ENCODE measurements at regions not wholly inside any gene's neighbourhood (a gene's known extent, or its start where the extent isn't known, plus 50 kb on each side); places are given as distances from the start of the nearest gene placed in this dataset.
A peak's percentile ranks its signal among the peaks of the same experiment; 100 is the strongest.
"Not testable (repeated sequence)": the region's sequence is repeated elsewhere in the genome, so short reads cannot be mapped to it uniquely, and the experiment has no call there.

DNA sequence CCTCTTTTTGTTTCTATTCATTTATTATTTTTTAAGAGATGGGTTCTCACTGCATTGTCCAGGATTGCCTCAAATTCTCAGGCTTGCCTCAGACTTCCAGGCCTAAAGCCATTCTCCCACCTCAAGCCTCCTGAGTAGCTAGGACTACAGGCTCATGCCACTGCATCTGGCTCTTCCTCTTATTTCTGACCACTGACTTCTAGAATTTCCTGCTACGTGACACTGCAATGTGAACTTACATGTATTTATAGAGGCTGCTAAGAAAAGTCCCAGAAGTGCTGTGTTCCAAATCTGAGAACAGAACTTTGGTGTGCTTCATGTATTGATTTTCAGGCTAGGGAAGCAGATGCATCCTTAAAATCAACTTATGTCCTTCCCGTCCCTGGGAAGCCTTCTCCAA lies 407.4 kb downstream of the RSL24D1 start:
- ChIA-PET CTCF (interaction anchor here (1.3 kb wide), 1 partner anchor 15 kb away, joined by 5 read pairs; no protein-coding TSS in a partner anchor), POLR2A (no interaction called here)
- Histone ChIP-seq H3K27ac (ENCODE audit: insufficient read depth in 1 of 2, low read depth in 1 of 2, low read length in 2 of 2, poor library complexity in 1 of 2, severe bottlenecking in 2 of 2) (peak overlapping the region in 1 of 2 experiments; percentile 25), H3K4me3 (ENCODE audit: control insufficient read depth in 1 of 7, extremely low read depth in 1 of 7, insufficient read depth in 4 of 7, low read depth in 2 of 7, low read length in 6 of 7) (no peak overlapping the region), H3K9me3 (ENCODE audit: control extremely low read depth in 1 of 5, control insufficient read depth in 4 of 5, insufficient read depth in 2 of 5, low read depth in 1 of 5, low read length in 4 of 5) (no peaks in the 10 kb centered on the region), H3K27me3 (replicated peaks in 2 of 5; ENCODE audit: control insufficient read depth in 4 of 5, insufficient read depth in 5 of 5, low read length in 4 of 5) (no peaks in the 10 kb centered on the region), H3K36me3 (ENCODE audit: control insufficient read depth in 4 of 4, insufficient read depth in 4 of 4, low read length in 3 of 4) (no peaks in the 10 kb centered on the region), H3K4me1 (ENCODE audit: control extremely low read depth in 1 of 4, control insufficient read depth in 4 of 4, insufficient read depth in 4 of 4, low read length in 3 of 4) (peaks cover 3 to 20% (median 10%) of the 10 kb centered on the region in 4 experiments)
- DNase-seq: peak; percentile 6 to 61 (median 57)
- WGBS (ENCODE audit: insufficient coverage): no CpG with 5 or more reads among the region's 2 CpGs

DNA sequence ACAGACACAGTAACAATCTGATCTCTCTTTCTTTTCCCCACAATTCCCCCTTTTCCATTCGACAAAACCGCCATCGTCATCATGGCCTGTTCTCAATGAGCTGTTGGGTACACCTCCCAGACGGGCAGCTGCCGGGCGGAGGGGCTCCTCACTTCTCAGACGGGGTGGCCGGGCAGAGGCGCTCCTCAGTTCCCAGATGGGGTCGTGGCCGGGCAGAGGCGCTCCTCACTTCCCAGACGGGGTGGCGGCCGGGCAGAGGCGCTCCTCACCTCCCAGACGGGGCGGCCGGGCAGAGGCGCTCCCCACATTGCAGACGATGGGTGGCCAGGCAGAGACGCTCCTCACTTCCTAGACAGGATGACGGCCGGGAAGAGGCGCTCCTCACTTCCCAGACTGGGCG lies 415.5 kb downstream of the RSL24D1 start:
- H3K9me3 ChIP-seq (ENCODE audit: control extremely low read depth in 1 of 5, control insufficient read depth in 4 of 5, insufficient read depth in 2 of 5, low read depth in 1 of 5, low read length in 4 of 5); POLR2A ChIA-PET; H3K27me3 ChIP-seq (replicated peaks in 2 of 5; ENCODE audit: control insufficient read depth in 4 of 5, insufficient read depth in 5 of 5, low read length in 4 of 5); H3K4me3 ChIP-seq (ENCODE audit: control insufficient read depth in 1 of 7, extremely low read depth in 1 of 7, insufficient read depth in 4 of 7, low read depth in 2 of 7, low read length in 6 of 7); CTCF ChIA-PET; H3K27ac ChIP-seq (ENCODE audit: insufficient read depth in 1 of 2, low read depth in 1 of 2, low read length in 2 of 2, poor library complexity in 1 of 2, severe bottlenecking in 2 of 2); H3K4me1 ChIP-seq (ENCODE audit: control extremely low read depth in 1 of 4, control insufficient read depth in 4 of 4, insufficient read depth in 4 of 4, low read length in 3 of 4); DNase-seq; H3K36me3 ChIP-seq (ENCODE audit: control insufficient read depth in 4 of 4, insufficient read depth in 4 of 4, low read length in 3 of 4): not testable (repeated sequence)
- 100% methylated on average over 16 of the region's 26 CpGs for WGBS (ENCODE audit: insufficient coverage)

DNA sequence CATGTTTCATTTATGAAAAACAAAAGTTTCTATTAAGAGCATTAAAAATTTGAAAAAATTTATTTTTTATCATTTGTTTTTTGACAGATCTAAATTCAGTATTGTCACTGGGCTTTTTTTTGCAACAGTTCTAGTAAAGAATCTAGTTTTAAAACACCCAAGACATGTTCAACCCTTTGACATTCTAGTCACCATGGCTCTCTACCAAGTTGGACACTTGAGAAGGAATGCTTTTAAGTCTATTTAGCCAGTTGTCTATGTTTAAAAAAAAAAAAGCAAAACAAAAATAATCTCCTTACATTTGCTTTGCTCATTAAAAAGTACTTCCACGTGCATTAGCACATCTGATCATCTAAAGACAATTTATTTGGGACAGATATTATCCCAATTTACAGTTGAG lies 417.5 kb downstream of the RSL24D1 start:
- POLR2A ChIA-PET: no interaction called here
- WGBS (ENCODE audit: insufficient coverage): 100% methylated on average over 1 of the region's 1 CpG
- Histone ChIP-seq H3K4me1 (ENCODE audit: control extremely low read depth in 1 of 4, control insufficient read depth in 4 of 4, insufficient read depth in 4 of 4, low read length in 3 of 4) (no peaks in the 10 kb centered on the region), H3K36me3 (ENCODE audit: control insufficient read depth in 4 of 4, insufficient read depth in 4 of 4, low read length in 3 of 4) (no peaks in the 10 kb centered on the region), H3K9me3 (ENCODE audit: control extremely low read depth in 1 of 5, control insufficient read depth in 4 of 5, insufficient read depth in 2 of 5, low read depth in 1 of 5, low read length in 4 of 5) (peaks cover 0 to 5% (median 0%) of the 10 kb centered on the region in 5 experiments), H3K27ac (ENCODE audit: insufficient read depth in 1 of 2, low read depth in 1 of 2, low read length in 2 of 2, poor library complexity in 1 of 2, severe bottlenecking in 2 of 2) (no peak overlapping the region), H3K4me3 (ENCODE audit: control insufficient read depth in 1 of 7, extremely low read depth in 1 of 7, insufficient read depth in 4 of 7, low read depth in 2 of 7, low read length in 6 of 7) (no peak overlapping the region), H3K27me3 (replicated peaks in 2 of 5; ENCODE audit: control insufficient read depth in 4 of 5, insufficient read depth in 5 of 5, low read length in 4 of 5) (no peaks in the 10 kb centered on the region)
- CTCF ChIA-PET: no interaction called here
- no peak for DNase-seq

DNA sequence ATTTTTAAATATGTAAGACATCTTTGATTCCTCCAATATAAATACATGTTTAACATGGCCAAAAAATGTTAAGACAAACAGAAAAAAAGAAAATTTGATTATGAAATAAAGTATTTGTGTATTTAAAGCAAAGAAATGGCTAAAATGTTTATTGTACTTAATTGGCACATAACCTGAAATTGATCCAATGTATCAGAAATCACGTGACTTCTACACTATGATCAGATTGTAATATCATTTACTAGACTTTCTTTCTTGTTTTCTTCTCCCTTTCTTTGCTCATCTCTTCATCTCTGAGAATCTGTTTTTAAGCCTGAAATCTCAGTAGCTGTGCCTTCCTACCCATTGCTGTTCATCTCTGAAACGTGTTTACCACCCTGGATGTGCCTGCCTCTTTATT lies 420.3 kb downstream of the RSL24D1 start:
- CTCF ChIA-PET: no interaction called here
- H3K9me3 ChIP-seq (ENCODE audit: control extremely low read depth in 1 of 5, control insufficient read depth in 4 of 5, insufficient read depth in 2 of 5, low read depth in 1 of 5, low read length in 4 of 5): peaks cover 0 to 2% (median 0%) of the 10 kb centered on the region in 5 experiments
- no peak overlapping the region for H3K4me3 ChIP-seq (ENCODE audit: control insufficient read depth in 1 of 7, extremely low read depth in 1 of 7, insufficient read depth in 4 of 7, low read depth in 2 of 7, low read length in 6 of 7)
- H3K27ac ChIP-seq (ENCODE audit: insufficient read depth in 1 of 2, low read depth in 1 of 2, low read length in 2 of 2, poor library complexity in 1 of 2, severe bottlenecking in 2 of 2): no peak overlapping the region
- POLR2A ChIA-PET: no interaction called here
- no peaks in the 10 kb centered on the region for H3K36me3 ChIP-seq (ENCODE audit: control insufficient read depth in 4 of 4, insufficient read depth in 4 of 4, low read length in 3 of 4)
- 97% methylated on average over 2 of the region's 2 CpGs for WGBS (ENCODE audit: insufficient coverage)
- no peaks in the 10 kb centered on the region for H3K27me3 ChIP-seq (replicated peaks in 2 of 5; ENCODE audit: control insufficient read depth in 4 of 5, insufficient read depth in 5 of 5, low read length in 4 of 5)
- no peak for DNase-seq
- H3K4me1 ChIP-seq (ENCODE audit: control extremely low read depth in 1 of 4, control insufficient read depth in 4 of 4, insufficient read depth in 4 of 4, low read length in 3 of 4): no peaks in the 10 kb centered on the region

DNA sequence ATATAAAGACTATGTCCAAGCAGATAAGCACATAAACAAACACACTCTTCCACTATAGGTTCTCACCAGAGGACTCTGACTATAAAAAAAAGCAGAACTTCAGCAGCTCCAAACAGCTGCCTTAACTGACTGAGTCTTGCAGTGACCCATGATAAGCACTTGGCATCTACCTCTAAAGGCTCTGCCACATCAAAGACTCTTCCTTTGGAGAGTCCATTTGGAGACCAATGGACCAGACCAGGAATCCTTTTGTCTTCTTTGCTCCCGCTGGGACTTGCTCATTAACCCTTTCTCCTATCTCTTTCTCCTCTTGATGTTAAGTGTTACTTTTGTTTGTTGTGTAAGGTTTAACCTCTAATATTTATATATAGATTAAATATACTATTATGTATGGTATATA lies 424.1 kb downstream of the RSL24D1 start:
- Histone ChIP-seq H3K27me3 (replicated peaks in 2 of 5; ENCODE audit: control insufficient read depth in 4 of 5, insufficient read depth in 5 of 5, low read length in 4 of 5) (no peaks in the 10 kb centered on the region), H3K27ac (ENCODE audit: insufficient read depth in 1 of 2, low read depth in 1 of 2, low read length in 2 of 2, poor library complexity in 1 of 2, severe bottlenecking in 2 of 2) (no peak overlapping the region), H3K9me3 (ENCODE audit: control extremely low read depth in 1 of 5, control insufficient read depth in 4 of 5, insufficient read depth in 2 of 5, low read depth in 1 of 5, low read length in 4 of 5) (peaks cover 0 to 2% (median 0%) of the 10 kb centered on the region in 5 experiments), H3K4me1 (ENCODE audit: control extremely low read depth in 1 of 4, control insufficient read depth in 4 of 4, insufficient read depth in 4 of 4, low read length in 3 of 4) (no peaks in the 10 kb centered on the region), H3K4me3 (ENCODE audit: control insufficient read depth in 1 of 7, extremely low read depth in 1 of 7, insufficient read depth in 4 of 7, low read depth in 2 of 7, low read length in 6 of 7) (no peak overlapping the region), H3K36me3 (ENCODE audit: control insufficient read depth in 4 of 4, insufficient read depth in 4 of 4, low read length in 3 of 4) (no peaks in the 10 kb centered on the region)
- ChIA-PET CTCF (no interaction called here), POLR2A (no interaction called here)
- no peak for DNase-seq
- WGBS (ENCODE audit: insufficient coverage): no CpG with 5 or more reads among the region's 1 CpG

DNA sequence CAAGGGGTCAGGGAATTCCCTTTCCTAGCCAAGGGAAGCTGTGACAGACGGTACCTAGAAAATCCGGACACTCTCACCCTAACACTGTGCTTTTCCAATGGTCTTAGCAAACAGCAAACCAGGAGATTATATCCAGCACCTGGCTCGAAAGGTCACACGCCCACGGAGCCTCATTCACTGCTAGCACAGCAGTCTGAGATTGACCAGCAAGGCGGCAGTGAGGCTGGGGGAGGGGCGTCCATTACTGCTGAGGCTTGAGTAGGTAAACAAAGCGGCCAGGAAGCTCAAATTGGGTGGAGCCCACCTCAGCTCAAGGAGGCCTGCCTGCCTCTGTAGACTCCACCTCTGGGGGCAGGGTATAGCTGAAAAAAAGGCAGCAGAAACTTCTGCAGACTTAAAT lies 447.3 kb downstream of the RSL24D1 start:
- H3K4me3 ChIP-seq (ENCODE audit: control insufficient read depth in 1 of 7, extremely low read depth in 1 of 7, insufficient read depth in 4 of 7, low read depth in 2 of 7, low read length in 6 of 7); H3K27ac ChIP-seq (ENCODE audit: insufficient read depth in 1 of 2, low read depth in 1 of 2, low read length in 2 of 2, poor library complexity in 1 of 2, severe bottlenecking in 2 of 2); H3K4me1 ChIP-seq (ENCODE audit: control extremely low read depth in 1 of 4, control insufficient read depth in 4 of 4, insufficient read depth in 4 of 4, low read length in 3 of 4); DNase-seq; POLR2A ChIA-PET; H3K27me3 ChIP-seq (replicated peaks in 2 of 5; ENCODE audit: control insufficient read depth in 4 of 5, insufficient read depth in 5 of 5, low read length in 4 of 5); H3K9me3 ChIP-seq (ENCODE audit: control extremely low read depth in 1 of 5, control insufficient read depth in 4 of 5, insufficient read depth in 2 of 5, low read depth in 1 of 5, low read length in 4 of 5); H3K36me3 ChIP-seq (ENCODE audit: control insufficient read depth in 4 of 4, insufficient read depth in 4 of 4, low read length in 3 of 4); CTCF ChIA-PET: not testable (repeated sequence)
- 100% methylated on average over 6 of the region's 8 CpGs for WGBS (ENCODE audit: insufficient coverage)

DNA sequence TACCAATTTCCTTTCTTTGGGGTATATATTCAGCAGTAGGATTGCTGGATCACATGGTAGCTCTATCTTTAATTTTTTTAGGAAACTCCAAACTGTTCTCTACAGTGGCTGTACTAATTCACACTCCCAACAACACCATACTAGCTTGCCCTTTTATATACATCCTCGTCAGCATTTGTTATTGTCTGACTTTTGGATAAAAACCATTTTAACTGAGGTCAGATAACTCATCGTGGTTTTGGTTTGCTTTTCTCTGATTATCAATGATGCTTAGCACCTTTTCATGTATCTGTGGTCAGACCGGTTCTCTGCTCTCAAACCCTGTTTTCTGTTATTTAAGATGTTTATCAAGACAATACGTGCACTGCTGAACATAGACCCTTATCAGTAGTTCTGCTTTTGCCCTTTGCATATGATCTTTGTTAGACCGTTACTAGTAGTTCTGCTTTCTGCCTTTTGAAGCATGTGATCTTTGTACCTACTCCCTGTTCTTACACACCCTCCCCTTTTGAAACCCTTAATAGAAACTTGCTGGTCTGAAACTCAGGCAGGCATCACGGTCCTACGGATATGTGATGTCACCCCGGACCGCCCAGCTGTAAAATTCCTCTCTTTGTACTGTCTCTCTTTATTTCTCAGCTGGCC lies 474.3 kb downstream of the RSL24D1 start:
- no peaks in the 10 kb centered on the region for H3K27me3 ChIP-seq (replicated peaks in 2 of 5; ENCODE audit: control insufficient read depth in 4 of 5, insufficient read depth in 5 of 5, low read length in 4 of 5)
- ChIA-PET POLR2A (no interaction called here), CTCF (no interaction called here)
- WGBS (ENCODE audit: insufficient coverage): 90% methylated on average over 5 of the region's 9 CpGs
- H3K4me3 ChIP-seq (ENCODE audit: control insufficient read depth in 1 of 7, extremely low read depth in 1 of 7, insufficient read depth in 4 of 7, low read depth in 2 of 7, low read length in 6 of 7): no peak overlapping the region
- peak in 1 of 3 donors; percentile 6 for DNase-seq
- H3K36me3 ChIP-seq (ENCODE audit: control insufficient read depth in 4 of 4, insufficient read depth in 4 of 4, low read length in 3 of 4): no peaks in the 10 kb centered on the region
- peaks cover 0 to 24% (median 3%) of the 10 kb centered on the region in 5 experiments for H3K9me3 ChIP-seq (ENCODE audit: control extremely low read depth in 1 of 5, control insufficient read depth in 4 of 5, insufficient read depth in 2 of 5, low read depth in 1 of 5, low read length in 4 of 5)
- no peak overlapping the region for H3K27ac ChIP-seq (ENCODE audit: insufficient read depth in 1 of 2, low read depth in 1 of 2, low read length in 2 of 2, poor library complexity in 1 of 2, severe bottlenecking in 2 of 2)
- H3K4me1 ChIP-seq (ENCODE audit: control extremely low read depth in 1 of 4, control insufficient read depth in 4 of 4, insufficient read depth in 4 of 4, low read length in 3 of 4): no peaks in the 10 kb centered on the region
